ENCODE measurements at regions not wholly inside any gene's neighbourhood (a gene's known extent, or its start where the extent isn't known, plus 50 kb on each side); places are given as distances from the start of the nearest gene placed in this dataset.

- TF ChIP-seq CTCF (IDR thresholded peaks at IDR 0.05; ENCODE audit: poor library complexity, severe bottlenecking) (no peak), TAF1 (IDR thresholded peaks at IDR 0.05; ENCODE audit: low read depth) (no peak), EZH2 (IDR thresholded peaks at IDR 0.05; ENCODE audit: borderline replicate concordance, insufficient read depth, low read length, poor library complexity, severe bottlenecking) (no peak), SMC3 (conservative IDR thresholded peaks at IDR 0.05; ENCODE audit: poor library complexity) (no peak), EP300 (conservative IDR thresholded peaks at IDR 0.05; ENCODE audit: poor library complexity, severe bottlenecking) (no peak), POLR2AphosphoS5 (IDR thresholded peaks at IDR 0.05) (no peak), RAD21 (conservative IDR thresholded peaks at IDR 0.05) (no peak)
- TF ChIP-seq, protein P1, sequence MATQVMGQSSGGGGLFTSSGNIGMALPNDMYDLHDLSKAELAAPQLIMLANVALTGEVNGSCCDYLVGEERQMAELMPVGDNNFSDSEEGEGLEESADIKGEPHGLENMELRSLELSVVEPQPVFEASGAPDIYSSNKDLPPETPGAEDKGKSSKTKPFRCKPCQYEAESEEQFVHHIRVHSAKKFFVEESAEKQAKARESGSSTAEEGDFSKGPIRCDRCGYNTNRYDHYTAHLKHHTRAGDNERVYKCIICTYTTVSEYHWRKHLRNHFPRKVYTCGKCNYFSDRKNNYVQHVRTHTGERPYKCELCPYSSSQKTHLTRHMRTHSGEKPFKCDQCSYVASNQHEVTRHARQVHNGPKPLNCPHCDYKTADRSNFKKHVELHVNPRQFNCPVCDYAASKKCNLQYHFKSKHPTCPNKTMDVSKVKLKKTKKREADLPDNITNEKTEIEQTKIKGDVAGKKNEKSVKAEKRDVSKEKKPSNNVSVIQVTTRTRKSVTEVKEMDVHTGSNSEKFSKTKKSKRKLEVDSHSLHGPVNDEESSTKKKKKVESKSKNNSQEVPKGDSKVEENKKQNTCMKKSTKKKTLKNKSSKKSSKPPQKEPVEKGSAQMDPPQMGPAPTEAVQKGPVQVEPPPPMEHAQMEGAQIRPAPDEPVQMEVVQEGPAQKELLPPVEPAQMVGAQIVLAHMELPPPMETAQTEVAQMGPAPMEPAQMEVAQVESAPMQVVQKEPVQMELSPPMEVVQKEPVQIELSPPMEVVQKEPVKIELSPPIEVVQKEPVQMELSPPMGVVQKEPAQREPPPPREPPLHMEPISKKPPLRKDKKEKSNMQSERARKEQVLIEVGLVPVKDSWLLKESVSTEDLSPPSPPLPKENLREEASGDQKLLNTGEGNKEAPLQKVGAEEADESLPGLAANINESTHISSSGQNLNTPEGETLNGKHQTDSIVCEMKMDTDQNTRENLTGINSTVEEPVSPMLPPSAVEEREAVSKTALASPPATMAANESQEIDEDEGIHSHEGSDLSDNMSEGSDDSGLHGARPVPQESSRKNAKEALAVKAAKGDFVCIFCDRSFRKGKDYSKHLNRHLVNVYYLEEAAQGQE (IDR thresholded peaks at IDR 0.05; ENCODE audit: borderline replicate concordance), result no peak
Measured at GRCh38 chr11:128345316-128345715, 242.0 kb downstream of the ETS1 start.
